ENCODE measurements at regions not wholly inside any gene's neighbourhood (a gene's known extent, or its start where the extent isn't known, plus 50 kb on each side); places are given as distances from the start of the nearest gene placed in this dataset.

GRCh38 chr15:35717721-35718120, 171.8 kb upstream of the DPH6 start:
- Histone ChIP-seq H3K27ac (no peak overlapping the region), H3K4me1 (replicated peaks; ENCODE audit: insufficient read depth) (no peaks in the 10 kb centered on the region), H3F3A (ENCODE audit: insufficient read depth, low read depth) (no peaks in the 10 kb centered on the region), H2AFZ (no peak overlapping the region), H3K4me3 (no peak overlapping the region), H3K27me3 (ENCODE audit: insufficient read depth, low read depth) (no peaks in the 10 kb centered on the region), H3K9me3 (ENCODE audit: insufficient read depth, low read depth) (no peaks in the 10 kb centered on the region), H3K79me2 (ENCODE audit: low read depth) (no peaks in the 10 kb centered on the region), H3K4me2 (no peak overlapping the region), H3K36me3 (ENCODE audit: low read depth) (no peaks in the 10 kb centered on the region), H4K20me1 (ENCODE audit: insufficient read depth) (no peaks in the 10 kb centered on the region), H3K9me2 (ENCODE audit: insufficient read depth) (no peaks in the 10 kb centered on the region)
- no TSS peak for BruUV-seq (replicated peaks)
- intact Hi-C loops (cut with micrococcal nuclease; ENCODE audit: unreplicated experiment) = no loop called here
- ChIA-PET POLR2A (ENCODE audit: unreplicated experiment) (no interaction called here), CTCF (no interaction called here)
- DNase-seq = no peak
- TF ChIP-seq CTCF (conservative IDR thresholded peaks at IDR 0.05) (no peak), EZH2 (IDR thresholded peaks at IDR 0.05; ENCODE audit: low read depth) (no peak)

- H3K27me3 ChIP-seq (ENCODE audit: insufficient read depth, low read depth) = no peaks in the 10 kb centered on the region
- CTCF ChIA-PET = no interaction called here
- no peaks in the 10 kb centered on the region for H3F3A ChIP-seq (ENCODE audit: insufficient read depth, low read depth)
- no TSS peak for BruUV-seq (replicated peaks)
- peak in 1 of 2 experiments; percentile 57 for DNase-seq
- H3K4me2 ChIP-seq = no peak overlapping the region
- H3K9me2 ChIP-seq (ENCODE audit: insufficient read depth) = no peaks in the 10 kb centered on the region
- POLR2A ChIA-PET (ENCODE audit: unreplicated experiment) = interaction anchor here (0.6 to 0.7 kb wide), 2 partner anchors 18 to 32 kb away, joined by 3 to 5 read pairs; no protein-coding TSS in a partner anchor
- H4K20me1 ChIP-seq (ENCODE audit: insufficient read depth) = no peaks in the 10 kb centered on the region
- intact Hi-C loops (cut with micrococcal nuclease; ENCODE audit: unreplicated experiment) = no loop called here
- TF ChIP-seq EZH2 (IDR thresholded peaks at IDR 0.05; ENCODE audit: low read depth) (no peak), CTCF (conservative IDR thresholded peaks at IDR 0.05) (no peak)
- H3K36me3 ChIP-seq (ENCODE audit: low read depth) = no peaks in the 10 kb centered on the region
- H2AFZ ChIP-seq = no peak overlapping the region
- no peaks in the 10 kb centered on the region for H3K4me1 ChIP-seq (replicated peaks; ENCODE audit: insufficient read depth)
- H3K79me2 ChIP-seq (ENCODE audit: low read depth) = no peaks in the 10 kb centered on the region
- H3K4me3 ChIP-seq = no peak overlapping the region
- H3K9me3 ChIP-seq (ENCODE audit: insufficient read depth, low read depth) = no peaks in the 10 kb centered on the region
- no peak overlapping the region for H3K27ac ChIP-seq
Observed at GRCh38 chr15:35720019-35720418, 174.1 kb upstream of the DPH6 start.

GRCh38 chr15:35720984-35721383, 175.0 kb upstream of the DPH6 start:
- no peaks in the 10 kb centered on the region for H4K20me1 ChIP-seq (ENCODE audit: insufficient read depth)
- BruUV-seq (replicated peaks) = no TSS peak
- no peaks in the 10 kb centered on the region for H3K27me3 ChIP-seq (ENCODE audit: insufficient read depth, low read depth)
- no peaks in the 10 kb centered on the region for H3K36me3 ChIP-seq (ENCODE audit: low read depth)
- ChIA-PET POLR2A (ENCODE audit: unreplicated experiment) (no interaction called here), CTCF (no interaction called here)
- intact Hi-C loops (cut with micrococcal nuclease; ENCODE audit: unreplicated experiment) = no loop called here
- no peak overlapping the region for H3K4me2 ChIP-seq
- no peak overlapping the region for H3K27ac ChIP-seq
- H3K79me2 ChIP-seq (ENCODE audit: low read depth) = no peaks in the 10 kb centered on the region
- no peaks in the 10 kb centered on the region for H3F3A ChIP-seq (ENCODE audit: insufficient read depth, low read depth)
- H3K9me2 ChIP-seq (ENCODE audit: insufficient read depth) = no peaks in the 10 kb centered on the region
- DNase-seq = no peak
- no peaks in the 10 kb centered on the region for H3K9me3 ChIP-seq (ENCODE audit: insufficient read depth, low read depth)
- no peaks in the 10 kb centered on the region for H3K4me1 ChIP-seq (replicated peaks; ENCODE audit: insufficient read depth)
- no peak overlapping the region for H2AFZ ChIP-seq
- TF ChIP-seq CTCF (conservative IDR thresholded peaks at IDR 0.05) (no peak), EZH2 (IDR thresholded peaks at IDR 0.05; ENCODE audit: low read depth) (no peak)
- no peak overlapping the region for H3K4me3 ChIP-seq

All from PC-9 (cell line).